ENCODE measurements at regions not wholly inside any gene's neighbourhood (a gene's known extent, or its start where the extent isn't known, plus 50 kb on each side); places are given as distances from the start of the nearest gene placed in this dataset.

GRCh38 chrX:125497667-125498066, 178.0 kb downstream of the TEX13C start:
- no peak overlapping the region for H3K4me3 ChIP-seq (ENCODE audit: low read depth, low read length)
- no peak for DNase-seq (ENCODE audit: low read depth)
- TF ChIP-seq CTCF (IDR thresholded peaks at IDR 0.05; ENCODE audit: insufficient read depth, low read length): no peak

- no peak for TF ChIP-seq CTCF (IDR thresholded peaks at IDR 0.05; ENCODE audit: insufficient read depth, low read length)
- H3K4me3 ChIP-seq (ENCODE audit: low read depth, low read length): no peak overlapping the region
- no peak for DNase-seq (ENCODE audit: low read depth)
Observed at GRCh38 chrX:125503769-125504168, 184.1 kb downstream of the TEX13C start.

- no peak for DNase-seq (ENCODE audit: low read depth)
- H3K4me3 ChIP-seq (ENCODE audit: low read depth, low read length): no peak overlapping the region
- TF ChIP-seq CTCF (IDR thresholded peaks at IDR 0.05; ENCODE audit: insufficient read depth, low read length): no peak
Observed at GRCh38 chrX:125505207-125505606, 185.5 kb downstream of the TEX13C start.

- no peak overlapping the region for H3K4me3 ChIP-seq (ENCODE audit: low read depth, low read length)
- TF ChIP-seq CTCF (IDR thresholded peaks at IDR 0.05; ENCODE audit: insufficient read depth, low read length): no peak
- DNase-seq (ENCODE audit: low read depth): peak; percentile 2
Observed at GRCh38 chrX:125507119-125507518, 187.4 kb downstream of the TEX13C start.

- no peak for DNase-seq (ENCODE audit: low read depth)
- H3K4me3 ChIP-seq (ENCODE audit: low read depth, low read length): no peak overlapping the region
- no peak for TF ChIP-seq CTCF (IDR thresholded peaks at IDR 0.05; ENCODE audit: insufficient read depth, low read length)
Observed at GRCh38 chrX:125520029-125520428, 200.4 kb downstream of the TEX13C start.

- no peak overlapping the region for H3K4me3 ChIP-seq (ENCODE audit: low read depth, low read length)
- no peak for TF ChIP-seq CTCF (IDR thresholded peaks at IDR 0.05; ENCODE audit: insufficient read depth, low read length)
Observed at GRCh38 chrX:125522752-125523151, 203.1 kb downstream of the TEX13C start.

GRCh38 chrX:125532411-125533089, 212.9 kb downstream of the TEX13C start:
- no peak for TF ChIP-seq CTCF (IDR thresholded peaks at IDR 0.05; ENCODE audit: insufficient read depth, low read length)
- H3K4me3 ChIP-seq (ENCODE audit: low read depth, low read length): no peak overlapping the region
- no peak for DNase-seq (ENCODE audit: low read depth)

More at GRCh38 chrX:125522752-125523151, 203.1 kb downstream of the TEX13C start:
- no peak for DNase-seq (ENCODE audit: low read depth)

Data from fibroblast of the aortic adventitia (primary cell).